Activated CD8-positive, alpha-beta memory T cell treated with anti-CD3 and anti-CD28 coated beads, Interleukin-2, amount 50 U/mL, for 1 hour (primary cell): ENCODE measurements at regions not wholly inside any gene's neighbourhood (a gene's known extent, or its start where the extent isn't known, plus 50 kb on each side); places are given as distances from the start of the nearest gene placed in this dataset.

ENCODE experiments used
- DNase-seq: peaks from one replicate; pipeline ENCODE4 v3.0.0-alpha.2; 2020; ENCODE audit errors: extremely low read depth

DNA sequence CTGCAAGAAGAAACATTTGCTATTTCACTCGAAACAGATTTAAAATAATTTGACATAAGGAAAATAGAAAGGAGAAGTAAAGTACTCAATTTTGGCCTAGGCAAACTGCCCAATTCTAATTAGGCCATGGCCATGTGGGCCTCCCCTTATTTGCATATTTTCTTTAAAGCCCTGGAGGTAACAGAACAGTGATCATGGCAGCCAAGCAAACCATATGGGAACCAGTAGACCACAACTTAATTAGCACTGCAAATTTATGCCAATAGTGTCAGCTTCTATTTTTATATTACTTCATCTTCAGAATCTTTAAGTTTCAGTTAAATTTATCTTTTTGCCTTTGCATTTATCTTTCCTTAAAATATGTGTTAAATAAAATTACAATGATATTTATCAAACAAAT lies 63.3 kb upstream of the THSD7A start:
- DNase-seq, result no peak

DNA sequence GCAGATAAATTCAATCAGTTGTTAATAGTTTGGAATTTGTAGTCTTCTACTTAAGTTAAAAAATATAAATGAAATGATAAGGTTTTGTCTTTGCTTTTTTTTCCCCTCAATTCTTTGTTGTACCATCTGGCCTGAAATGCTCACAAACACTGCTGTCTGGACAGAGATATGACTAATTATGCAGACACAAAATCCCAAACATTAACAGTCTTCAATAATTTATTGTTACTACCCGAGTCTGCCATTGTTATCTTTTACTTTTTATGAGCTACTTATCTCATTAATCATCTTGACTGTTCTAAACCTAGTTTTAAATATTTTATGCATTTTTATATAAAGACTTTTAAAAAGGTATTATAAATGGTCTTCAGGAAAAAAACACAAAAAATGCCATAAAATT lies 64.7 kb upstream of the THSD7A start:
- DNase-seq, result no peak

DNA sequence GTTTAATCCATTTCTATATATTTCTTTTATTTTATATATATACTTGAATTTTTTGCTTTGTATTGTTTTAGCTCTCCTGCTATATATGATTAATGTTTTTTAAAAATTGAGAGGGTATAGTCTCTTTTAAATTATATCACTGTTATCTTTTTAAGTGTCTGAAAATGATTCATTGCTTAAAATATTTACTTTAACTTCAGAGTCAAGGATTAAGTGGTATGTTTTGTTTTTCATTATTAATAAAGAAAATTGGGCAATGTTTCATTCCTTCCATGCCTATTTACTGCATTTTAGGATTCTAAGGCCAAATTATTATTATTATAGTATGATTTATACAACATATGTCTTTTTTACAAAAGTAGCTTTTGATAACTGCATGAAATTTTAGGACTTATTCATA lies 67.2 kb upstream of the THSD7A start:
- no peak for DNase-seq

DNA sequence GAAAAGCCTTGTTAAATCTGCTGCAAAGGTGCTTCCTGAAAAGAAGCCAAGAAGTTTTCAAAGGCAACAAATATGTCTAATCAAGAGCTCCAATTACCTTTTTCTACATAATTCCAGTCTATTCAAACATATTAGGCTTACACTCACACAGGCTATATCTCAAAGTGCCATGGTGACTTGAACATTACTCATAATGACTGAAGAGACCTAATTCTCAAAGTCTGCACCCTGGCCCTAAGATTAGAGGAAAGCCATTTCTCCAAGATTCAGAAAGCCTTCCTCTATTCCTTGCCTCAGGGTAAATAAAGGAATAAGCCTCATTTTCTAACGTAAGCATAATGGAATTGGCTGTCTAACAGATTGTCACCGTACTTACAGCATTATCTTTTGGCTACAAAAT lies 78.3 kb upstream of the THSD7A start:
- DNase-seq, result no peak

DNA sequence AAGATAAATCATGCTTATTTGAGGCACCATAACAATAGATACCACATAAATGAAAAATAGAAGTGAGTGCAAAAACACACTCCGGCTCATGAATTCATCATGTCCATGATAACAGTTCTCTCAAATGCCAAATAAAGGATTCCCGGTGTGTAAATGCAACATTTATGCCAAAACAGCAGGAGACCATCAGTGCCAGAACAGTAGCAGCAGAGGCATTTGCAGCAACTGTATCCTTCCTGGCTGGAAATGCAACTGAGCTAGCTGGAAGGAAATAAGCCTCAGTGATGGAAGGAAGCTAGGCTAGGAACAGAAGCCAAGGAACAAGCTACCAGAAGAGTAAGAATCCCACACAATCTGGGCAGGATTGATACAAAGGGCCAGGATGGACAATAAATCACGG lies 79.9 kb upstream of the THSD7A start:
- no peak for DNase-seq

DNA sequence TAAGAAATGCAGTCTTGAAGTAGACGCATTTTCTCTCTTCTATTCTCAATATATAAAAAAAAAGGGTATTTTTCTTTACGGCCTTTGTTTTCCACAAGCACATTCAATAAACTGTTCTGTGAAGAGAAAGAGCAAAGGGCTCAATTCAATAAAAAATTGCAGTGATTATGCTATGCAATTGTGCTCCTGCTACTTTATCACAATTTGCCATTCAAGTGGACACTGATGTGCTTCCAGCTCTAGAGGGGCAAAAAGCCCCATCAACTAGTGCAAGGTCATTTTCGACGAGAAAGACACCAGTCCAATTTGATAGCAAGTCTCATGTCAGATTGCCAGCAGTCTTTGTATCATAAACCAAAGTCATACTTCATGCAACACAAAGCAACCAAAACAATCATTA lies 82.6 kb upstream of the THSD7A start:
- no peak for DNase-seq

DNA sequence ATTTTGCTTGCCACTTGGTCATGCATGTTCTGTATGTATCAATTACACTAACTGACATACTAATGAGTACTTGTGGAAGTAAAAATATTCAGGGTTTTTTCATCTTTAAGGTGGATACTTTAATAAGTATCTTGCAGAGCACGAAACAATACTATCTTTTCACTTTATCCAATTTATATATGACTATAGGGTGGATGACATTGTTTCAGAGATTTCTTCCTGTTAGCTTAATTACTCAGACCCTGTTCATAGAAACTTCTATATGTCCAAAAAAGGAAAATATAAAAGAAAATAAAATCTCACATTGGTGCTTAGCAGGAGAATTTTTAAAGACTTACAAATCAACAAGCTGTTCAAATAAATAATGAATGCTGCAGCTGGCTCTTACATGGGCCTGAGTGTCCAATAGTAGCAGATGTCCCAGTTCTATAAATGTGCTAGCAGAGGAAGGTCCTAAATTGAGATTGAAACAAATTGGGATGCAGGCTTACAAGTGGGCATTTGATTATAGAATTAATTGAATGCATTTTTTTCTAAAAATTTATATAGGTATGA lies 91.5 kb upstream of the THSD7A start:
- no peak for DNase-seq

DNA sequence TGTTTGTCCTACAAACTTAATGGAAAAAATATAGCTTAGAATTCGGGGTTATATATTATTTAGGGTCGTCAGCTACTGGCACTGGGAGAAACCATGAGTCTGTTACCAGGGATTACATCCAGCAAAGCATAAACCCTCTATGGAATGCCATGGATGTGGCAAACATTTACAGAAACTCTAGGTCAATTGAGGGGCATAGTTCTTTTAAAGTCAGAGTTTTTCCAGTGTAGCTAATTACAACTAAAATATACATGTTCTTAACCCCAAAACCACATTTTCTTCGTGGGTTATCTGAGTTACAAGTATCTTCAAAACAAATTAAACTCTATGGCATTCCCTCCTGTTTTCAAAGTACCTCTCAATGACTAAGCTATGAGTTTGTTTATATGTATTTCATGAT lies 99.3 kb upstream of the THSD7A start:
- no peak for DNase-seq

DNA sequence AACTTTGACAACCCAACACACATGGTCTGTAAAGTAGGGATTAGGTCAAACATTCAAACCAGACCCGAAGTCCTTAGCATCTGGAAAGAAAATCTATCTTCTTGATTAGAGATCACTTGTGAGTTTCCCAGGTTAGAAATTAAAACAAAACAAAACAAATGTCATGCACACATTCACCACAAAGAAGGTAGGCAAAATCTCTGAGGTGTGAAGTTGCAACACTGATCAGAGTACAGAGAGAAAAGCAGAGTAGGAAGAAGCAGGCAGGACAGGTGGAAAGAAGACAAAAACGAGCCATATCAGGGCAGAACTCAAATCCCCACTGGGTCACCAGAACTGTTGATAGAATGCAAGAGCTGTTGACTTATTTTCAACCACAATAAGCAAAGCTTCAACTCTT lies 102.8 kb upstream of the THSD7A start:
- DNase-seq, result no peak

DNA sequence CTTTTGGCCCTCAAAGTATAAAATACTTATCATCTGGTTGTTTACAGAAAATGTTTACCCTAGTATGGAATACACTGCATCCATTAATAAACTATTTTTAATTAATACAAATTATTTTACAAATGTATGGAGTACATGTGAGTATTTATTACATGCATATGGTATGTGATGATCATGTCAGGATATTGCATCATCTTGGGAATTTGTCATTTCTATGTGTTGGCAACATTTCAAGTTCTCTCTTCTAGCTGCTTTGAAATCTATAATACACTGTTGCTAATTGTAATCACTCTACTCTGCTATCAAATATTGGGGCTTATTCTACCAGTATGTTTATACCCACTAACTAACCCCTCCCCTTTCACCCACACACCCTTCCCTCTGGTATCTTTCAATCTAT lies 103.9 kb upstream of the THSD7A start:
- no peak for DNase-seq

DNA sequence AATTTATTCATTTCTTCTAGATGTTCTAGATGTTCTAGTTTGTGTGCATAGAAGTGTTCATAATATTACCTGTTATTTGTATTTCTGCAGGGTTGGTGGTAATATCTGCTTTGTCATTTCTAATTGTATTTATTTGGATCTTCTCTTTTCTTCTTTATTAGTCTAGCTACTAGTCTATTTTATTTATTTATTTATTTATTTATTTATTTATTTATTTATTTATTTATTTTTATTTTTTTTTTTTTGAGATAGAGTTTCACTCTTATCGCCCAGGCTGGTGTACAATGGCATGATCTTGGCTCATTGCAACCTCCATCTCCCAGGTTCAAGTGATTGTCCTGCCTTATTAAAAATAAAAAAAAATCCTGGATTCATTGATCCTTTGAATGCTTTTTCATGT lies 114.8 kb upstream of the THSD7A start:
- DNase-seq, result no peak

DNA sequence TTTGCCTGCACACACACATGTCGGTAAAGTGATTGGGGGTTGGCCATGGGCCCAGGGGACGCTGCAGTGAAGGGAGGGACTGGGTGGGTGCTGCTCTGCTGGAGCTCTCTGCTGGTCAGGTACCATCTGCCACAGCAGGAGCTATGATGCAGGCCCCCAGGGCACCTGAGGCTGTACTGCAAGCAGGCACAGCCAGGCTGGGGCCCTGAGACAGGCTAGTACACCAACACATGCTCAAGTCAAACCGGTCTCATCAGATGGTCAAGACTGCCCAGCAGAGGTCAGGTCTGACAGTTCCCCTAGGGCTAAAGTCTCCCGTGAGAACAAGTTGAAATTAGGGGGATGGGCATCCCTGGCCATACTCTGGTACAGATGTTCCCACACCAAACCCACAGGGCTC lies 118.3 kb upstream of the THSD7A start:
- DNase-seq, result no peak

DNA sequence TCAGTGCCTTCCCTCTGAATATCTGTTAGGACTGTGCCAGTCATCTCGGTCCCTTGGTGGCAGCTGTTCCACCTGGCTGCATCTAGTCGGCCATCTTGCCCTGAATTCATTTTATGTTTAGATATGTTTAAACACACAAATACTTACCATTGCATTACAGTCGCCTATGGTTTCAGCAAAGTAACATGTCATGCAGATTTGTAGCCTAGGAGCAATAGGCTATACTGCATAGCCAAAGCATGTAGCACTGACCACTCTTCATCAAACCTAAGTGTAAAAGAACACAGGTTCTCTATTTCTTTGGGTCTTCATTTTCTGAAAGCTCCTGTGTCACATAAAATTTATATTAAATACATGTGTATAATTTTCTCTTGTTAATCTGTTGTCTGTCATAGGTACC lies 118.9 kb upstream of the THSD7A start:
- no peak for DNase-seq

DNA sequence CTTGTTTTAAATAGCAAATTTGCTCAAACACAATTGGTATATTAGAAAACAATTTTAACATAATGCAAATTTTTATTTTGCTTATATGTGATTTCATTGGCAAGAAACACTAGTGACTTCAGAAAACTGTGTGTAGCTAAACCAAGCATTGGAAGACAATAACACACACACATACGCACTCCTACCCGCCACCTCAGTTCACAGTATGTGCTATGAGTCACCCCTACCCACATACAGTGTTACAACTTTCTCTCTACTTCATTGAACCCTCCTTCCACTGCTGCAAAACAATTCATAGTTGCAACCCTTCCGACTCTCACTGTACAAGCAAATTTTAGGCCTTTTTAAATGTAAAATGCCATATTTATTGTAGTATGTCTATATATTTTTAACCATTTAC lies 119.9 kb upstream of the THSD7A start:
- no peak for DNase-seq

DNA sequence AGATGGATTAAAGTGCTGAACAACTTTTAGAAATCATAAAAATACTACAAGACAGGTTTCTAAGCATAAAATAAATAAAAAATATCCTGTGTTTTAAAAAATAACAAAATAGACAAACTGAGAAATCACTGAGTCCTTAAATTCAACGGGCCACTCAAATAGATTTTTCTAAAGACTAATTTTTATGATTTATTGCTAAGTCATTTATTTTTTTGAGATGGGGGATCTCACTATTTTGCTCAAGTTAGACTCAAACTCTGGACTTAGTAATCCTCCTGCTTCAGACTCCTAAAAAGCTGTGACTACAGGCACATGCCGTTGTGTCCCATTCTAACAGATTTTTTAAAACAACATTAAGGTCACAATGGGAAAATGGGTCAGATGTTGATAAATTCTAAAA lies 121.0 kb upstream of the THSD7A start:
- DNase-seq, result no peak

DNA sequence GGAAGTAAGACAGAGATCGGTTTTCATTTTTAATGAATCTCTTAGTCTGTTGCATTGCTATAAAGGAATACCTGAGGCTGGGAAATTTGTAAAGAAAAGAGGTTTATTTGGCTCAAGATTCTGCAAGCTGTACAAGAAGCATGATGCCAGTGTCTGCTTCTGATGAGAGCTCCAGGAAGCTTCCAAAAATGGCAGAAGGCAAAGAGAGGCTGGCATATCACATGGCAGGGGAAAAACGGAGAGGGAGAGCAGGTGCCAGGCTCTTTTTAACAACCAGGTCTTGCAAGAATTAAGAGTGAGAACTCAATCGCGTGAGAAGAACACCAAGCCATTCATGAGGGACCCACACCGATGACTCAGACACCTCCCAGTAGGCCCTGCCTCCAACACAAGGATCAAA lies 125.0 kb upstream of the THSD7A start:
- no peak for DNase-seq

DNA sequence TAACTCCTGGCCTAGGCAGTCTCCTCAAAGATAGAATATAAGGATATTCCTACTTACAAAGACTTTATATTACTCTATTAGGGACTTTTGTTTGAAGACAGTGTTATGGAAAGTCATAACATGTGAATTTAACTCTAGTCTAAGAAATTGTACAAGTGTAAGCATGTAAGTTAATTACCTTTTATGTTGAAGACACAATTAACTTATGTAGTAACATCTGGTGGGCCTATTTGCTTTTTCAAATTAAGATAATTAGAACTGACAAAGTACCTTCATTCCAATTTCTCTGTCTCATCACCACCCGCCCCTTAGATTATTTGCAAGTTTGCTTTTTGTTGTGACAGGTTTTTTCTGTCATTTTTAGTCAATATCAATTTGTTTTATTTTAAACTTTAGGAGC lies 126.0 kb upstream of the THSD7A start:
- no peak for DNase-seq

DNA sequence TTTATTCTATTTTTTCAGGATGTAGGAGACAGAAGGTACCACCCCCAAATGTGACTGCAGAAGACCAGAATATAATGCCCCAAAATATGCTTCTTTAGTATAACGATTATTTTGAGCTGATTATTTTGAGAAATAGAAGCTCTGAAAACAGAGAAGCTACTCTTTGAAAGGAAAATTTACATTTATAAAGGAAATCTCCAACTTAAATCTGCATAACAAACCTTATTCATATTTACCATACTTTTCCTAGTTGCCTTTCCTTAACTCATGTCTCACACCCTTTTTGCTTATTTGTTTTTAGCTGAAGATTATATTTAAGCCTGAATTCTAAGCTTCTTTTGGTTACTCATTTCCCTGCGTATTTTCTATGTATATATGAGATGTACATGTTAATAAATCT lies 127.1 kb upstream of the THSD7A start:
- no peak for DNase-seq

DNA sequence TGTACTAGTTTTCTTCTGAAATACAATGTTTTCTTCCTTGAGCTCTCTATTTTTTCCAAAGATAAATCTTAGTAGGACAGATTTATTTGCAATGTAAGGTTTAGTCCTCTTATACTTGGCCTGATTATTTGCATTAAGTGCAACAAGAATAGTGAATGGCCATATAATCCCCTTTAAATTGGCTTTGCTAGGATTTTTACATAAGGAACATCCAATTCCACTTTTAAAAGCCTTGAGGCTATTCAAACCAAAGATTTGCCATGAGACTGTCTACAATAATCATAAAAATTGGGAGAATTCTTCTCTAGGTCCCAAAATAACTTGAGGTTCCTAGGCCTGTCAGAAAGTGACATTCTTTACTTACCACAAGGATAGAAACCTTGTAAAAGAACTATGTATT lies 128.6 kb upstream of the THSD7A start:
- DNase-seq, result no peak

DNA sequence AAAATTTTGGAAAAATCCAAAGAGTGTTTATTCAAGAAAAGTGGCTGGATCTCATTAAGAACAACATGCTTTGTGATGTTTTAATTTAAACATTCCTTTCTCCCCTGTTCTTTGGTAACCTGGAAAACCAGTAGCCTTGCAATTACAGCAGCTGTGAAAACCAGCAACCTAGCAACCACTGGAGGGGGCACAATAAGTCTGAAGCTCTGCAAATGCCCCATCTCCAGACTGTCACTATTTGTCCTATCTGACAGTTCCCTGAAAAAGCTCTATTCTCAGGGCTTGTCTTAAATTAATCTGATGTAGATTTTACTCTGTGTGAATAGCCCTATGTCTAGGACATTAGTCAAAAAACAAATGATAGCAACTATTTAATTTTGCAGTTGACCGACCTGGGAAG lies 137.6 kb upstream of the THSD7A start:
- no peak for DNase-seq

DNA sequence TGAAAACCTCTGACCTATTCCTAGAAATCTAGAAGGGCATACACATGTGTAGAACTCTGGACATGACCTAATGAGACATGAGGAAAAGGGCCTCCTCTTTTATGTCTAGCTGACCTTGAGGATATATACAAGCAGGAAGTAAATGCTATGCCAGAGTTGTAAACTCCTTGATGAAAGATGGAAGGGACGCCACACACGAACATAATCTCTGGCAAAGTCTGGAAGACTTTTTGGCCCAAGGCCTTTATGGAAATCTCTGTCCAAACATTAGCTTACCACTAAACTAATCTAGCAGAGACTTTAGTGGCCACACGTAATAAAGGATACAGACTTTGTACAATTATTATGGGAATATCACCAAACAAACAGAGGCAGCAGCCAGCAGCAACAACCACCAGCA lies 138.1 kb upstream of the THSD7A start:
- no peak for DNase-seq

DNA sequence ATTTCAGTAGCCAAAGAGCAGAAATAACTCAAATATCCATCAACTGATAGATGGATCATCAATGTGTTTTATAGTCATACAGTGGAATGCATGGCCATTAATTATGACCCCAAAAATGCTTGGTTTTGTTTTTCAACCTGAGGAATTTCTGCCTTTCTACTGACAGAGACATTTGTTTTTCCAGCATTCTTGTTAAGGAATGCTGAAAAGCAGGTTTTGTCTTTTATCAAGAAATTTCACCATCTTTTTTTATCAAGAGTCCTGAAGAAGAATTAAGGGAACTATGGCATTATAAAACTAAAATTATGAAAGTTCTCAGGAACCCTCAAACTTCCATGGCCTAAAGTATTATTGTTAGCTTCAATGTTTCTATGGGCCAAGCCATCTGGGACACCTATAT lies 153.4 kb upstream of the THSD7A start:
- no peak for DNase-seq

DNA sequence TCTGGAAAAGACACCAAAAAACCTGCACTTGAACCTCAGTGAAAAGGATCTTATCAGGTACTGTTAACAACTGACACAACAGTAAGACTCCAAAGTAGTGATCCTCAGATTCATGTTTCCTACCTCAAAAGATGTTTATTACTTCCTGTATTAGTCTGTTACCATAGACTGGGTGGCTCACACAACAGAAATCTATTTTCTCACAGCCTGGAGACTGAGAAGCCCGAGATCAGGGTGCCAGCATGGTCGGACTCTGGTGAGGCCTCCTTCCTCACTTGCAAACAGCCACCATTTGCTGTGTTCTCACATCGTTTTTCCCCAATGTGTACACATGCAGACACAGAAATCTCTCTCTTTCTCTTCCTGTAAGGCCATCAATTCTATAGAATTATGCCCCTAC lies 154.0 kb upstream of the THSD7A start:
- DNase-seq, result no peak

DNA sequence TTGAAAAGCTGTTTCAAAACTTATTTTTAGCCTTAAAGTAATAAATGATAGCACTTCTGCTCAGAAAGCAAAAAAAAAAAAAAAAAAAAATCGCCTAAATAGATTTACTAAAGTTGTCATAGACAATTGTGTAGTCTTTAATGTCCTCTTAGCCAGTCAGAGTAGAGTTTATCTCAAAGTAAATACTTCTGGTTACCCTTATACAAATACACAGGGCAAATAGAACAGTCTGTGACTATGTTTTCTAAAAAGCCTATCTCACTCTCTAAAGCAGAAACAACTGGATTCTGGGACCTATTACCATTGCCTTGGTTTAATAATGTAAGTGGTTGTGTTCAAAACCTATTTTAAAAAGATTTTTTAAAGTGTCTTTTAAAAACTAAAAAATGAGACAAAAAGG lies 156.2 kb upstream of the THSD7A start:
- no peak for DNase-seq

DNA sequence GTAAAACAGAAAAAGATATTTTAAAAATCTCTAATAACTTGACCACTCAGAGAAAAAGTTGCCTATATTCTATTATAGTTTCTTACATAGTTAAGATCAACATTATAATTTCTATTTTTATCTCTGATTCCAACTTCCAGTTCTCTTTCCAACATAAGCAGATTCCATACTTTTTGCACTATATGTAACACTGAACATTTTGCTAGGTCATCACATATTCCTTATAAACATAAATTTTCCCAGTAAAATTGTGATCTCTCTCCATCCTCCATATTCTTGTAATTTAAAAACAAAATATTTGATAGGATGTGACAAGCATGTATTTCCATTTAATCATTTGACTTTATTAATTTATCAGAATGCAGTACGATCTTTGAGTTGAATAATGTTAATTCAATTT lies 170.4 kb upstream of the THSD7A start:
- no peak for DNase-seq
